Testis (tissue), 2 donors: ENCODE measurements at regions not wholly inside any gene's neighbourhood (a gene's known extent, or its start where the extent isn't known, plus 50 kb on each side); places are given as distances from the start of the nearest gene placed in this dataset.

Source experiments
- CTCF ChIP-seq, 3 experiments: fragments of 450-650 bp in 2 of 3; fragments of 200-600 bp in 1 of 3; sonication (generic) in 1 of 3; IDR thresholded peaks; one replicate each; pipeline ENCODE4 v1.5.1; 2016 to 2019; ENCODE audit warnings: antibody characterized with exemption in 3 of 3, mild to moderate bottlenecking in 2 of 3, moderate library complexity in 1 of 3
- POLR2A ChIP-seq: fragments of 450-650 bp; IDR thresholded peaks from one replicate; pipeline ENCODE4 v1.6.1; 2017; ENCODE audit warnings: antibody characterized with exemption, mild to moderate bottlenecking, moderate library complexity

- TF ChIP-seq CTCF (IDR thresholded peaks at IDR 0.05) = no peak
- no peak for TF ChIP-seq POLR2A
Measured at GRCh38 chr13:73985783-73986182, 148.4 kb downstream of the KLF12 start.
